HL-60/S4 treated with phorbol 12-myristate 13-acetate at 8.2 ng/mL for 4 days and 3 days (cell line): ENCODE measurements at regions not wholly inside any gene's neighbourhood (a gene's known extent, or its start where the extent isn't known, plus 50 kb on each side); places are given as distances from the start of the nearest gene placed in this dataset.

Experiments used
- in situ Hi-C: fragments of 300-500 bp; cut with MboI; formaldehyde crosslinking; loops from 2 replicates; pipeline ENCODE4 v1.15.0; 2022; ENCODE audit warnings: low sequenced_read_pairs

DNA sequence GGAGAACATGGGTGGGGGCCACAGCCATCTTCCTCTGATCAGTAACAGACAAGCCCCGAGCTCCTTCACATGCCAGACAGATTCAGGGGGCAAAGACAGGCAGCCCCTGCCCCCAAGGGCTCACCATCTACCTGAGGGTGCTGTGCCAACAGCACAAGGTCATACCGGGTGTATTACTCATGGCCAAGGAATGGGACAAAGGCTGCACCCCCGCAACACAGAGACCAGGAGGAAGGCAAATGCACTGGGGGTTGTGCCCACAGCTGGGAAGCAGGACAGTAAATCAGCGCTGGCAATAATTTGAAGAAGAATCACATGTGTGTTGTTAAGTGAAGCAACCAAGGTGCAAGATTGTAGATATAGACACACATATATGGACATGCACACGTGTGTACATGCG is 137.1 kb downstream of the C16orf95 start:
- in situ Hi-C loops = no loop called here

DNA sequence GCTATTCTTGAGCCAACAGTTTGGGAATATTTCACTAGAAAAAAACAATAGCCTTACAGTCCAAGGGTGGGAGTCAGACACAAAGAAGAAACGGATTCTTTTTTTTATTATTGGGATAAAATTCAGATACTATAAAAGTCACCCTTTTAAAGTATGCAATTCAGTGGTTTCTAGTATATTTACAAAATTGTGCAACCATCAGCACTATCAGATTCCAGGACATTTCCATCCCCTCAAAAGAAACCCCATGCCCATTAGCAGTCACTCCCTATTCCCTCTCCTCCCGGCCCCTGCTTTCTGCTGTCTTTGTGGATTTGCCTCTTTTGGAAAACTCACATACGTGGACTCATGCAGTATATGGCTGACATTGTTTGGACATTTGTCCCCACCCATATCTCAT is 134.4 kb downstream of the C16orf95 start:
- in situ Hi-C loops = no loop called here

DNA sequence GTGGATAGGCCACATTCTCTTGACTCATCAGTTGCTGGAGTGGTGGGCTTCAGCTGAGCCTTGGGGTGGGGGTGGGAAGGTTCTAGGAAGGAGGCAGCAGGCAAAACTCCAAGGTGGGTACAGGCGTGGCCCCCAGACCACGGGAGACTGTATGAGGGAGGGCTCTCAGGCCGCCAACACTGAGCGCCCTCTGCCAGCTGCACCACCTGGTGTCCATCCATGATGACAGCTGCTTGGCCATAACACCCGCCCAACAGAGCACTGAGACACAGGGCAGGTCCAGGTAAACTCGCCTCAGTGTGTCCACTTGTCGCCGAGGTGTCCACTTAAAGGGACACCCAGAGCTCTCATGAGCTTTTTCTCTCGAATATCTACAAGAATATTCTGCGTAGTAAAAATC is 133.5 kb downstream of the C16orf95 start:
- in situ Hi-C loops = no loop called here

DNA sequence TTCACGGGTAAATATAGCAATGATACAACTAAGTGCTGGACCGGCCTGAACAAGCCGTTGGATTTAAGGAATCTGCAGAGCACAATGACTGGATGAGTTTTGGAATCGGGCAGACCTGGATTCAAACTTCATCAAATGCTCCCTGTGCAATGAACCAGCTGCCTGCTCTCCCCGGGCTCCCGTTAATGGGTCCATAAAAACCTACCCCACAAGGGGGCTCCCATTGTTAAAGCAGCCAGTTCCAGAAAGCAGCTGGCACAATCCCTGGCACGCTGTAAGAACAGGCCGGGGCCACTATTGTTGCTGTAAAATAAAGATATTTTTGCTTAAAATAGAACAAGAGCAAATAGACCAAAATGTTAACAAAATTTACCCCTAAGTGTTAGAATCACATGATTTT is 131.9 kb downstream of the C16orf95 start:
- in situ Hi-C loops = no loop called here

DNA sequence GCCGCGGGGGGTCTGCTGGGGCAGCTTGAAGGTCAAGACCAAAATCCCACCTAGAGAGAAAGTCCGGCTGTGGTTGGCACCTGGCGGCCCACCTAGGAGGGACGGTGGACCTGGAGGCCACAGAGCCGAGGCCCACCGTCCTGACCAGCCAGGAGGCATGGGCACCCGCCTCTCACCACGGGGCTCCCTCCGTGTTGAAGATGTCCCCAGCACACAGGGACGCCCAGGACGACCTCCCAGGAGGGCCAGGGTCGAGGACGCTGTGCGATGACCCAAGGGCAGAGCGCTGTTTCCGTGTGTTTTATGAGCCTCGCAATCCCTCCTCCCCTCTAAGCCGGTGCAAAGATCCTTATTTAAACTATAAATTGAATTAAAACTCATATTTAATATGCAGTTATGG is 131.2 kb downstream of the C16orf95 start:
- in situ Hi-C loops = no loop called here

DNA sequence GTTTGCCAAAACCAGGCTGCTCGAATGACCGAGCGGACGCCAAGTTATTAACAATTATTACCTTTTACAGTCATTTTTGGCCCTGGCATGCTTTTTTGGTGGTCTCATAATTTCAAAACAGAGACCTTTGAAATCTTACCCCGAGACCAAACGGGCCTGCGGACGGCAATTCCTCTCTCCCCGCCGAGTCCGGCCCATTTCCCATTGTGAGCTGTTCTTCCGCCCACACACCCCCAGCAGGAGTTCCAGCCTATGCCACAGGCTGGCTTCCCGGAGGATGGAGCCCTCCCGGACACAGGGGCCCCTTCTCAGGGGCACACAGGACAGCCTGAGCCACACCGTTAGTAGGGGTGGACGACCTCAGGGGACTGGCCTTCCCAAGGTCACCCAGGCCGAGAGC is 130.7 kb downstream of the C16orf95 start:
- in situ Hi-C loops = no loop called here

DNA sequence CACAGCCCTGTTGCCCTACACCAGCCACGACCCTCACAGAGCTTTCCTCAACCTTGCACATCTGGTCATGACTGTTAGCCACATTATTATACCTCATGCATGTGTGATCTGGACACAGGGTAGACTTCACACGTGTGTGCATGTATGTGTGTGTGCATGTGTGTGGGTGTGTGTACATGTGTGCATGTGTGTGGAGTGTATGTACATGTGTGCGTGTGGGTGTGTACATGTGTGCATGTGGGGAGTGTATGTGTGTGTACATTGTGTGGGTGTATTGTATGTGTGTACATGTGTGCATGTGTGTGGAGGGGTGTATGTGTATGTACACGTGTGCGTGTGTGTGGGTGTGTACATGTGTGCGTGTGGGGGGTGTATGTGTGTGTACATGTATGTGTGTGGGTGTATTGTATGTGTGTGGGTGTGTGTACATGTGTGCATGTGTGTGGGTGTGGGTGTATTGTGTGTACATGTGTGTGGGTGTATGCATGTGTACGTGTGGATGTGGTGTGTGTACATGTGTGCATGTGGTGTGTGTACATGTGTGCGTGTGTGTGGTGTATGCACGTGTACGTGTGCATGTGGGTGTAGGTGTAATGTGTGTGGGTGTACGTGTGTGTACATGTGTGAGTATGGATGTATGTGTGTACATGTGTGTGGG is 130.2 kb downstream of the C16orf95 start:
- in situ Hi-C loops = no loop called here

DNA sequence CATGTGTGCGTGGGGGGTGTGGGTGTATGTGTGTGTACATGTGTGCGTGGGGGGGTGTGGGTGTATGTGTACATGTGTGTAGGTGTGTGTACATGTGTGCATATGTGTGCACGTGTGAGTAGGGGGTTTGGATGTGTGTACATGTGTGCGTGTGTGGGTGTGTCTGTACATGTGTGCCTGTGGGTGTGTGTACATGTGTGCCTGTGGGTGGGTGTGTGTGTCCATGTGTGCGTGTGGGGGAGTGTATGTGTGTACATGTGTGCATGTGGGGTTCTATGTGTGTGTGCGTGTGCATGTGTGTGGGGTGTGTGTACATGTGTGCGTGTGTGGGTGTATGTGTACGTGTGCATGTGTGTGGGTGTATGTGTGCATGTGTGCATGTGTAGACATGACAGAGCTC is 129.1 kb downstream of the C16orf95 start:
- in situ Hi-C loops = no loop called here

DNA sequence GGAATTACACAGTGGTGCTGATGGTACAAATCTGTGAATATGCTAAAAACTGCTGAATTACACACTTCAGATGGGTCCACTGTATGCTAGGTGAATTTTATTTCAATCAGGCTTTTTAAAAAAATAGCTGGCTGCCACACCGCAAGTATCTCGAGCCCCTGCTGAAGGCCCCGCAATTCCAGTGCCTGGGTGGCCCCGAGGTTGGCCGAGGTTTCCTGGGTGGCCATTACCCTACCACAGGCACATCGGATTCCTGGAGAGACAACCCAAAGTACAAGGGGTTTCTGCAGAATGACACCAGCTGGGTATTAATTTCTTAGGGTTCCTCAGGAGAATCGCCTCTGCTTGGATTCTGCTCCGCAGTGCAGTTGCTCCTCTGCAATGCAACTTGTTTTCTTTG is 127.8 kb downstream of the C16orf95 start:
- in situ Hi-C loops = no loop called here

DNA sequence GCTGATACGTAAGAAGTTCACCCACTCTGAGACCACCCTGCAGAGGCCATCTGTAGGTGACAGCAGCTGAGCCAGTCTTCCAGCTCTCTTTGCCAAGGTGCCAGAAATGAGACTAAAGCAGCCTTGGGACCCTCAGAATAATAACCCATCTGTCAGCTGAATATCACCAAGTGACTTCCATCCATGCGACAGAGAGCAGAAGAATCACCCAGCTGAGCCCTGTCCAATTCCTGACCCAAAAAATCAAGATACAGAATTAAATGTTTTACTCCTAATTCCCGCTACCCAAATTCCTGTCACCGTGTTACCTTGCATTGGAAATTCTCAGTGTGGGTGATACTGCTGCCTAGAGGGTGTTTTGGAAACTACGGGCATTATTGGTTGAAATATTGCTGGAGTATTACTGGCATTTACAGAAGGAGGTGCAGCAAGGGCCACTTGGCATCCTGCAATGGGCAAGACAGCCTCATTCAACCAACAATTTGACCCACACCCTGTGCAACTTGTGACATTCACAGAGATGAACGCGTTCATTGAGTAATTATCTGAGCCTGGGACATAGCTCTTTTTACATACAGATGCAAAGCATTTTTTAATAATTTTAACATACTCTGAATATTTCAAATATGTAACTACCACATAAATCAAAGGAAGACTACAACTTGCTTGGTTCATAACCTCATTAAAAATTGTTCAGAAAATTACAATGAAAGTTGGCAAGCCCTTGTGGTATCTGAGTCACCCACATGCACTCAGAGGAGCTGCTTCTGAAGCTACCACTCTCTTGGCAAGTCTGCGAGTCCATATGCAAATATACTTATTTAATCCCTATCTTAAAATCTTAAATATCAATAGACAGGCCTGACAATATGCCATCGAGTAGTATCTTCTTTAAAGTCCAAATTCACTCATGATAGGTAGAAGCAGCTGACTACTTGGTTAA is 126.6 kb downstream of the C16orf95 start:
- in situ Hi-C loops = no loop called here

DNA sequence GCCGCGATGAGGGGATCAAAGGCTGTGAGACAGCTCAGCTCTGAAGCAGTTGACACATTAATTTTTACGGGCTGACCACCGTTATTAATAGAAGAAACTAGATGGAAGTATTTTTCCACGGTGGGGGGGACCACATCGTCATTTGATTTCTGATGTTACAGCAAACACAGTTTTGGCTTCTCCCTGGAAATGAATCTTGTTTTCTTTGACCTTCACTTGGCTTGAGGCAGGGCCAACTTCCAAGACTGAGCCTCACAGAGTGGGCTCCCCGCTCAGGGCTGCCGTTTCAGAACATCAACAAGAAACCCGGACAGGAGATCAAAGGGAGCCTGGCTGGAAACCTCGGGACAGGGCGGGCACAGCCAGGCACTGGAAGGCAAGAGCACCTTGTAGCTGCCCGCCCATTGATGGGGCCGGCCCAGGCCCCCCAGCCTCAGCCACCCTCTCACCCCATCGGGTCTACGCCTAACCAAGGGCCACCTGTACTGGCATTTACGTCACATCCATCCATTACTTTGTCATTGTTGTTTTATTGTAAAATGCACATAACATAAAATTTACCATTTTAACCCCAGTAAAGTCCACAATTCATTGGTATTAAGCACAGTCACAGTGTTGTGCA is 124.6 kb downstream of the C16orf95 start:
- in situ Hi-C loops = no loop called here

DNA sequence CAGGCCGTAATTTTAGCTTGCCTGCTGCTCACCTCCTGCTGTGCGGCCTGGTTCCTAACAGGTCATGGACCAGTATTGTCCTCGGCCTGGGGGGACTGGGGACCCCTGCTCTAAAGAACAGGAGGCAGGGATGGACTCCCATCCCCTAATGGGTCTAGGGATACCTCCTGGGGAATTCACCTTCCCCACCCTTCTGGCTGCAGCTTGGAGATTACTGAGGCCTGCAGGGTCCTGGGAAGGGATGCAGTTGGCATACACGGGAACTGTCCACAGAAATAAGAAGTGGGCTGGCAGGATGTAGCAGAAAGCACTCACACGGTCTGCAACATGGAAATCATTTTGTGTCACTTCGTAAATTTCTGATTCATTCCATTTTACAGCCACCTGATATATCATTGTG is 123.0 kb downstream of the C16orf95 start:
- in situ Hi-C loops = no loop called here

DNA sequence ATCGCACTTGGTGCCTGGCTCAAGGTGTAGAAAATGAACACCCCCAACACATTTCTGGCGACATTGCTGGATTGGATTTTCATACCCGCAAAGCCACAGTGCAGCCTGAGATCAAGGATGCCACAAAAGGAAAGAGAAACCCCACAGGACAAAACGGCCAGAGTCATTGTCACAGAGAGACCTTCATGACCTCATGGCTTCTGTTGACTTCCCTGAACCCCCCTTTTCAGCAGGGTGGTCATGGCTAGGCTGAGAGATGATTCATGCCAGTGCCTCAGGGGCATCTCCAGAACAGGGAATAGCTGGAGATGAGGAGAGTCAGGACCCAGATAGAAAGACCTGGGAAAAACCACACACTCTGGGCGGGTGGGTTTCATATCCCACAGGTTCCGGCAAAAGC is 122.0 kb downstream of the C16orf95 start:
- in situ Hi-C loops = no loop called here

DNA sequence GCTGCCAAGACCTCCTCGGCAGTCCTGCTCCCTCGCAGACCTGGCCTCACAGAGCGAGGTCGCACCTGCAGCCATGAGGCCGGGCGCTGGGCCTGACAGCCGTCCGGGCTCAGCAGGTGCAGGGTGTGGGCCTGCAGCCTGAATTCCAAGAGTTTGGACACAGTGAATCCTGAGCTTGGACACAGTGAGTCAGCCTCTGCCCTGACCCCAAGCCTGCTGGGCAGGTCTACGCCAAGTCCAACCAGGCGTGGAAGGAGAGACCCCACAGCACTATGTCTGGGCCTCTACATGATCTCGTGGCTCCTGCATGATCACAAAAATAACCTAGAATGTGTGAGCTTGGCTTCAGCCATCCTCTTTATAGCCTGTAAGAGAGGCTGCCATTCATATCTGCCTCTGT is 121.0 kb downstream of the C16orf95 start:
- in situ Hi-C loops = no loop called here

DNA sequence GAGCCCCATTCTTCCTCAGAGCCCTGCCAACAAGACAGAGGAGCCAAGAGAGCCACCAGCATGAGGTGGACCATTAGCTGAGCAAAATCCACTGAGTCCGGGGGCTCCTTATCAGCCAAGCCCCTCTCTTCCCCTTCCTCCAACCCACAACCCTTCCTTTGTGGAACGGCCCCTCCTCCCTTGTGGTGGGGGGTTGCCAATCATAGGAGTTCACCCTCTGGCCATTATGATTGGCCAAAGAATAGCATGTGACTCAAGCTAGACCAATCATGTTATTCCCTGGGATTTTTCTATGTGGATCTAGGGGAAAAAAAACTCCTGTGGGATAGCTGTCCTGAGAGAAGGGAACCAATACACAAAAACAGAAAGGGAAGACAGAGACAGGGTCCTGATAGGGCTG is 120.5 kb downstream of the C16orf95 start:
- in situ Hi-C loops = no loop called here

DNA sequence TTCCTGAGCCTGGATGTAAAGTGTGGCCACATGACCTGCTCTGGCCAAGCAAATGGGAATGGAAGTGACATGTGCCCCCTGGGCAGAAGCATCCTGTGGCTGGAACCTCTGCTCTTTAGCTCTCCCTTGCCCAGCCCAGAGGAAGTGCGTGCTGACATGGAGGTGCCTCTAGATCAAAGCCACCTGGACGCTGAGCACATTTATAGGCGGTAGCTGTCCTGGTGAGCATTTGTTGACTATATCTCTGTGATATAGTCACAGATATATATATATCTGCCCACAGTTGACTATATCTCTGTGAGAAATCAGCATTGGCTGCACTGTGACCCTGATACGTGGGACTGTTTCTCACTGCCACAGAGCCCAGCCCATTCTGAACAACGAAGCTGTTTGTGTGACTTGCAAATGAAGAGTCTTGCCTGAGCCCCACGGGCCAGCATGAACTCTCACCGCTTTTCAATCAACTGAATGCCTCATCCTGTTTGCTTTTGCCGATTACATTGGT is 118.8 kb downstream of the C16orf95 start:
- in situ Hi-C loops = no loop called here

DNA sequence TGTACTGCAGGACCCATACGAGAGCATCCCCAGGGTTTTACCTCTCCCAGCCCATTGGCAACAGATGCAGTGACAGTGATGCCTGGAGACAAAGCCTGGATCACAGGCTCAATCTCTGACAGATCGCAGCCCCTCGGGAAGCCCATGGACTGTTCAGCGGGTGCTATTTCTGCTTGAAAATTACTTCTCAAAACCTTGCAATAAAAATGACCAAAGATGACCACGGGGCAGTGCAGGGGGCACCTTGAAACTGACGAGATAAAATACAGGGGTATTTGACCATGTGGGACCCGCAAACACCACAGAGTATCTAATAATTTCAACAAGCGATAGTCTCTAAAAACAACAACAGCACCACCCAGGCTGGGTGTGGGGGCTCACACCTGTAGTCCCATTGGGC is 118.3 kb downstream of the C16orf95 start:
- in situ Hi-C loops = no loop called here

DNA sequence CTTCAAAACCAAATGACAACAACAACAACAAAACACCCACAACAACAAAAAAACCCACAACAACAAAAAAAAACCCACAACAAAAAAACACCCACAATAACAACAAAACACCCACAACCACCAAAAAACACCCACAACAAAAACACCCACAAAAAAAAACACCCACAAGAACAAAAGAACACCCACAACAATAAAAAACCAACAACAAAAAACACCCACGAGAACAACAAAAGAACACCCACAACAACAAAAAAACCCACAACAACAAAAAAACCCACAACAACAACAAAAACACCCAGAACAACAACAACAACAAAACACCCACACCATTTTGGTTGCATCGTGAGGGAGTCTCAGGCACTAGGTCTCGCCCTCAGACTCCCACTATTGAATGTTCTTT is 117.8 kb downstream of the C16orf95 start:
- in situ Hi-C loops = no loop called here

DNA sequence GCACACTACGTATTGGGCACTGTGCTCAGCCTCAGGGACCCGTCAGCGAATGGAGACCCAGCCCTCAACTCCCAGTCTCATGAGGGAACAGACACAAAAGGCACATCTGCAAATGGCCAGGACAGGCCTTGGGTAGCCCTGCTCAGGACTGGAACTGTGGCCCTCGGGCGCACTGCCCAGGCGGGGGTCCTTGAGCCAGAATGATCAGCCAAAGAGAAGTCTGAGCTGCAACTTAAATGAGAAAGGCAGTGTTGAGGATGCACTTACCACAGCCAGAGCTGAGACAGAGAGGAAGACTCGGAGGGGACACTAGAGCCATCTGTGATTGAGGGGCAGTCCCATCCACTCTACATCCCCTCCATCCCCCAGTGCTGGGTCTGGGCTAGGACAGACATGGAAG is 117.3 kb downstream of the C16orf95 start:
- in situ Hi-C loops = no loop called here

DNA sequence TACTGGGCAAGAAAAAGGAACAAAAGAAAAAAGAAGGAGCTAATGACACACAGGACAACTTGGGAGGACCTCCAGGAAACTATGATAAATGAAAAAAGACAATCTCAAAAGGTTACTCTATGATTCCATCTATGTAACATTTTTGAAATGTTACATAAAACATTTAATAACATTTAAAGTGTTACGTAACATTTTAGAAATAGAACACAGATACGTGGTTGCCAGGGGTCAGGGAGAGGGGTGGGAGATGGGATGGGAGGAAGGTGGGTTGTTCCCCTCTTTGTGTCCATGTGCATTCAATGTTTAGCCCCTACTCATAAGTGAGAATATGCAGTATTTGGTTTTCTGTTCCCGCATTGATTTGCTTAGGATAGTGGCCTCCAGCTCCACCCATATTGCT is 116.6 kb downstream of the C16orf95 start:
- in situ Hi-C loops = no loop called here

DNA sequence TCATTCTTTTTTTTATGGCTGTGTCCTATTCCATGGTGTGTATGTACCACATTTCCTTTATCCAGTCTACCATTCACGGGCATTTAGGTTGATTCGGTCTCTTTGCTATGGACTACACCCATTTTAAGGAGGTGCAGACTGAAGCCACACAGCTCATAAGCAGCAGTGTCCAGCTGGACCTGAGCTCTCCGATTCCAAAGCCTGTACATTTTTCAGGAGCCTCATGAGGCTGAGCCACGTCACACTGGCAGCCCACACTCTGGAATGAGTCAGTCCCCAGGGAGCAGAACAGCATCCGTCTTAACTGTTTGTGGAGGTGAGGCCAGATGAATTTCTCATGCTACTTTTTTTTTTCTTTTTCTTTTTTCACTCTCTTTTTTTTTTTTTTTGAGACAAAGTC is 116.1 kb downstream of the C16orf95 start:
- in situ Hi-C loops = no loop called here

DNA sequence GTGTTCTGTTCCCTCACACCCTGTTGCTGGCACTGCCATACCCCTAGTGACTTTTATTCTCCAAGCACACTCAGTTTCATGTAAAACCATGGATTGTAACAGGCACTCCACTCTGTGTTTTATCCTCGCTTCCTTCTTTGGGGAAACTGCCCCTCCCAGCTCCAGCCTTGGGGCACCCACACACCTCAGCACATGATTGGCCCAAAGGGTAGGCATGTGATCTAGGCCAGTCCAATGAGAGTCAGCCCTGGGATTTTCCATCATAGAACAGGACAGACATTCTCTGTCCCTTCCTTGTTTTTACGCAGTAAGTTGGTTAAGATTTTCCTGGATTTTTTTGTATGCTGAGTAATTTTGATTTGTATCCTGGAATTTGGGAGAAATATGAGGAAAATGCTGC is 115.4 kb downstream of the C16orf95 start:
- in situ Hi-C loops = no loop called here
